ENCODE measurements at regions not wholly inside any gene's neighbourhood (a gene's known extent, or its start where the extent isn't known, plus 50 kb on each side); places are given as distances from the start of the nearest gene placed in this dataset.

DNA sequence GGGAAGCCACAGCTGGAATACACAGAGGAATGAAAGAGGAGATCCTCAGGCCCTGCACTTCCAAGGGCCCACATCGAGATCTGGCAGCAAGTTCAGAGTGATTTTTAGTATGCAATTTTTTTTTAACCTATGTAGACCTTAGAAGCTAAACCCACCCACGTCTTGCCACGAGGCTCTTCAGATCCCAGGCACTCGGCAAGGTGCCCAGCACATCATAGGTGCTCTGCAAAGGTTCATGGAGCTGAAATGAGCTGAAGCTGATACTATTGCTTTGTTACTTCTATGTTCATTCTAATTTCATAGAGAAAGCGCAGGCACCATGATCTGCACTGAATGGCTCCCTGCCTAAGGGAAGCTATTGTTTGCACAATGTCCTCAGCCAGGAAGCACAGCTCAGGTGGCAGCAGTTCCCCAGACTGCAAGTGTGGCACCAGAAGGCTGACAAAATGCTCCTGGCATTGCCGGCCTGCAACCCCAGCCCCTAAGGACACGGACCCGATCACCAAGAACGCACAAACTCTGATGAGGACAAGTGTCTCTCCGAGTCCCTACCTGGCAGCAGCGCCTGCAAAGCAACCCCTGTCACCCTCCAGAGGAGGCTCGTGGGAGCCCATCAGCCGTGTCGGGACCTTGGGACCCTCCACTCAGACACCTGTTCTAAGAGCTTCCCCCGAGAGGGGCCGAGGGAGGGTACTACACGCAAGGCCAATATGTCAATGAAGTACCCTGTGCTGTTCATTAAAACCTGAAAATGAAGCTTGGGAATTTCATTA, 264.2 kb downstream of the NPHP4 start:
- TF ChIP-seq, protein P1, sequence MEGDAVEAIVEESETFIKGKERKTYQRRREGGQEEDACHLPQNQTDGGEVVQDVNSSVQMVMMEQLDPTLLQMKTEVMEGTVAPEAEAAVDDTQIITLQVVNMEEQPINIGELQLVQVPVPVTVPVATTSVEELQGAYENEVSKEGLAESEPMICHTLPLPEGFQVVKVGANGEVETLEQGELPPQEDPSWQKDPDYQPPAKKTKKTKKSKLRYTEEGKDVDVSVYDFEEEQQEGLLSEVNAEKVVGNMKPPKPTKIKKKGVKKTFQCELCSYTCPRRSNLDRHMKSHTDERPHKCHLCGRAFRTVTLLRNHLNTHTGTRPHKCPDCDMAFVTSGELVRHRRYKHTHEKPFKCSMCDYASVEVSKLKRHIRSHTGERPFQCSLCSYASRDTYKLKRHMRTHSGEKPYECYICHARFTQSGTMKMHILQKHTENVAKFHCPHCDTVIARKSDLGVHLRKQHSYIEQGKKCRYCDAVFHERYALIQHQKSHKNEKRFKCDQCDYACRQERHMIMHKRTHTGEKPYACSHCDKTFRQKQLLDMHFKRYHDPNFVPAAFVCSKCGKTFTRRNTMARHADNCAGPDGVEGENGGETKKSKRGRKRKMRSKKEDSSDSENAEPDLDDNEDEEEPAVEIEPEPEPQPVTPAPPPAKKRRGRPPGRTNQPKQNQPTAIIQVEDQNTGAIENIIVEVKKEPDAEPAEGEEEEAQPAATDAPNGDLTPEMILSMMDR (IDR thresholded peaks at IDR 0.05), result no peak
- TF ChIP-seq POLR2A (IDR thresholded peaks at IDR 0.05), result no peak

Measured in right lobe of liver (tissue), 4 donors.